H9 (cell line): ENCODE measurements at regions not wholly inside any gene's neighbourhood (a gene's known extent, or its start where the extent isn't known, plus 50 kb on each side); places are given as distances from the start of the nearest gene placed in this dataset.

Experiments used
- DNase-seq: peaks from one replicate; pipeline ENCODE4 v3.0.0-alpha.2; 2017
- H2AFZ ChIP-seq: one replicate; pipeline ENCODE4 v1.6.1; 2013; ENCODE audit warnings: mild to moderate bottlenecking, low read length, control low read depth, moderate library complexity
- H2AK5ac ChIP-seq: 2 replicates; pipeline ENCODE4 v1.6.1; 2013; ENCODE audit warnings: low read length, control low read depth, mixed read lengths; ENCODE audit not compliant: insufficient read length
- H2BK120ac ChIP-seq: one replicate; pipeline ENCODE4 v1.6.1; 2013; ENCODE audit warnings: low read depth, mild to moderate bottlenecking, low read length, control low read depth, inconsistent platforms; ENCODE audit not compliant: poor library complexity, severe bottlenecking
- H2BK12ac ChIP-seq: 2 replicates; pipeline ENCODE4 v1.6.1; 2013; ENCODE audit warnings: low read length, control low read depth, mixed read lengths, low read depth; ENCODE audit not compliant: insufficient read length
- H2BK15ac ChIP-seq: 2 replicates; pipeline ENCODE4 v1.6.1; 2013; ENCODE audit warnings: low read depth, low read length, control low read depth
- H2BK20ac ChIP-seq: one replicate; pipeline ENCODE4 v1.6.1; 2013; ENCODE audit warnings: low read depth, mild to moderate bottlenecking, low read length, control low read depth, inconsistent platforms; ENCODE audit not compliant: poor library complexity, severe bottlenecking
- H2BK5ac ChIP-seq: 2 replicates; pipeline ENCODE4 v1.6.1; 2013; ENCODE audit warnings: low read length, control low read depth, mixed read lengths; ENCODE audit not compliant: insufficient read length
- H3K14ac ChIP-seq: 2 replicates; pipeline ENCODE4 v1.6.1; 2013; ENCODE audit warnings: low read length, control low read depth; ENCODE audit not compliant: insufficient read depth
- H3K18ac ChIP-seq: 2 replicates; pipeline ENCODE4 v1.6.1; 2013; ENCODE audit warnings: low read depth, mild to moderate bottlenecking, mixed read lengths, low read length, control low read depth; ENCODE audit not compliant: insufficient read length
- H3K23ac ChIP-seq: 2 replicates; pipeline ENCODE4 v1.6.1; 2013; ENCODE audit warnings: low read length, control low read depth, mixed read lengths, low read depth; ENCODE audit not compliant: insufficient read length
- H3K23me2 ChIP-seq: 2 replicates; pipeline ENCODE4 v1.6.1; 2013; ENCODE audit warnings: low read depth, mild to moderate bottlenecking, mixed read lengths, low read length, control low read depth; ENCODE audit not compliant: insufficient read length, poor library complexity, severe bottlenecking
- H3K27ac ChIP-seq: 2 replicates; pipeline ENCODE4 v1.5.1; 2013; ENCODE audit warnings: low read length, control low read depth, mixed read lengths, low read depth; ENCODE audit not compliant: insufficient read length
- H3K27me3 ChIP-seq: 2 replicates; pipeline ENCODE4 v1.6.1; 2013; ENCODE audit warnings: low read length, control low read depth, inconsistent platforms; ENCODE audit not compliant: insufficient read depth
- H3K4ac ChIP-seq: 2 replicates; pipeline ENCODE4 v1.6.1; 2013; ENCODE audit warnings: low read depth, mild to moderate bottlenecking, control low read depth, inconsistent platforms, low read length, moderate library complexity
- H3K4me1 ChIP-seq: 2 replicates; pipeline ENCODE4 v1.6.1; 2013; ENCODE audit warnings: low read length, control low read depth, inconsistent platforms; ENCODE audit not compliant: insufficient read depth
- H3K4me2 ChIP-seq: 2 replicates; pipeline ENCODE4 v1.6.1; 2013; ENCODE audit warnings: low read length, control low read depth, mixed read lengths; ENCODE audit not compliant: insufficient read length, insufficient read depth
- H3K56ac ChIP-seq: 2 replicates; pipeline ENCODE4 v1.6.1; 2013; ENCODE audit warnings: low read depth, mild to moderate bottlenecking, mixed read lengths, low read length, control low read depth; ENCODE audit not compliant: insufficient read length
- H3K79me1 ChIP-seq: 2 replicates; pipeline ENCODE4 v1.6.1; 2013; ENCODE audit warnings: low read depth, mild to moderate bottlenecking, moderate library complexity, low read length, control low read depth, inconsistent platforms; ENCODE audit not compliant: insufficient read depth, poor library complexity, severe bottlenecking
- H3K79me2 ChIP-seq: 2 replicates; pipeline ENCODE4 v1.6.1; 2013; ENCODE audit warnings: low read length, control low read depth, inconsistent platforms; ENCODE audit not compliant: insufficient read depth
- H3K9ac ChIP-seq: 2 replicates; pipeline ENCODE4 v1.6.1; 2013; ENCODE audit warnings: low read length, control low read depth, mixed read lengths; ENCODE audit not compliant: insufficient read length; ENCODE audit errors: extremely low read depth
- H3K9me3 ChIP-seq: one replicate; pipeline ENCODE4 v1.6.1; 2013; ENCODE audit warnings: low read depth, low read length, inconsistent platforms; ENCODE audit not compliant: control insufficient read depth
- H3T11ph ChIP-seq: one replicate; pipeline ENCODE4 v1.6.1; 2013; ENCODE audit warnings: mild to moderate bottlenecking, low read length, control low read depth, inconsistent platforms
- H4K20me1 ChIP-seq: one replicate; pipeline ENCODE4 v1.6.1; 2013; ENCODE audit not compliant: control insufficient read depth, insufficient read length, insufficient read depth
- H4K5ac ChIP-seq: 2 replicates; pipeline ENCODE4 v1.6.1; 2013; ENCODE audit warnings: low read depth, mild to moderate bottlenecking, mixed read lengths, low read length, control low read depth; ENCODE audit not compliant: insufficient read length
- H4K8ac ChIP-seq: replicated peaks from 2 replicates; pipeline ENCODE4 v1.6.1; 2013; ENCODE audit warnings: low read length, control low read depth, mixed read lengths, low read depth; ENCODE audit not compliant: insufficient read length
- H4K91ac ChIP-seq: 2 replicates; pipeline ENCODE4 v1.6.1; 2013; ENCODE audit warnings: low read depth, mild to moderate bottlenecking, moderate library complexity, mixed read lengths, low read length, control low read depth; ENCODE audit not compliant: insufficient read length
- H3K27ac Mint-ChIP-seq, 3 experiments: 2 replicates in 2 of 3; 3 replicates in 1 of 3; pipeline ENCODE4 v1.8.0; 2020 to 2021; ENCODE audit warnings: mixed read lengths in 3 of 3, mild to moderate bottlenecking in 1 of 3, moderate library complexity in 1 of 3
- H3K27me3 Mint-ChIP-seq: 2 replicates; pipeline ENCODE4 v1.8.0; 2021; ENCODE audit warnings: low read depth, mild to moderate bottlenecking, moderate library complexity, mixed read lengths
- H3K36me3 Mint-ChIP-seq, 3 experiments: 2 replicates in 2 of 3; 3 replicates in 1 of 3; pipeline ENCODE4 v1.8.0; 2020 to 2021; ENCODE audit warnings: low read depth in 3 of 3, mixed read lengths in 3 of 3; ENCODE audit not compliant: insufficient read depth in 1 of 3
- H3K4me1 Mint-ChIP-seq, 2 experiments: 2 replicates each; pipeline ENCODE4 v1.8.0; 2020; ENCODE audit warnings: mixed read lengths in 2 of 2
- H3K4me3 Mint-ChIP-seq, 2 experiments: 2 replicates in 1 of 2; 3 replicates in 1 of 2; pipeline ENCODE4 v1.8.0; 2020 to 2021; ENCODE audit warnings: mild to moderate bottlenecking in 2 of 2, mixed read lengths in 2 of 2, moderate library complexity in 1 of 2
- H3K9me3 Mint-ChIP-seq, 2 experiments: 2 replicates in 1 of 2; 3 replicates in 1 of 2; pipeline ENCODE4 v1.8.0; 2020; ENCODE audit warnings: mild to moderate bottlenecking in 2 of 2, mixed read lengths in 2 of 2, moderate library complexity in 1 of 2
- WGBS: extraction: QIAGEN DNeasy Blood & Tissue Kit; methylation state at CpG from one replicate; pipeline ENCODE4 v1.1.7; 2013; ENCODE audit warnings: missing lambda C conversion rate, low lambda C conversion rate, mixed read lengths; ENCODE audit not compliant: insufficient read length; ENCODE audit errors: extremely low coverage; 5-methylcytosine and 5-hydroxymethylcytosine counted together
- TF ChIP-seq, protein P1 (sequence below): fragments of 200-600 bp; sonication (generic); conservative IDR thresholded peaks from 3 replicates; pipeline ENCODE4 v1.8.0; 2021; ENCODE audit warnings: antibody characterized with exemption, mild to moderate bottlenecking

GRCh38 chr4:68748181-68748991 lies 67.4 kb upstream of the UGT2B10 start:
- Mint-ChIP-seq H3K4me3 (no peak overlapping the region), H3K27ac (no peak overlapping the region), H3K36me3 (no peaks in the 10 kb centered on the region; a peak in 1 of 7 replicates), H3K27me3 (no peaks in the 10 kb centered on the region), H3K9me3 (no peaks in the 10 kb centered on the region), H3K4me1 (no peaks in the 10 kb centered on the region)
- no peak overlapping the region for H3K56ac ChIP-seq
- H2BK12ac ChIP-seq = no peak overlapping the region
- H2BK5ac ChIP-seq = no peak overlapping the region
- no peak overlapping the region for H4K5ac ChIP-seq
- no peak overlapping the region for H3K14ac ChIP-seq
- no peak overlapping the region for H3K9ac ChIP-seq
- H4K91ac ChIP-seq = no peak overlapping the region
- H3K79me2 ChIP-seq = no peaks in the 10 kb centered on the region
- no peak overlapping the region for H2BK120ac ChIP-seq
- no peak overlapping the region for H2AFZ ChIP-seq
- peak overlapping the region; percentile 23 for H3K23ac ChIP-seq
- no peak for DNase-seq
- H3K4me2 ChIP-seq = no peak overlapping the region
- H2AK5ac ChIP-seq = no peak overlapping the region
- H4K8ac ChIP-seq = no peak overlapping the region
- H3K18ac ChIP-seq = no peak overlapping the region
- WGBS = no CpG with 5 or more reads among the region's 8 CpGs
- no peaks in the 10 kb centered on the region for H3K4me1 ChIP-seq
- H3K23me2 ChIP-seq = no peaks in the 10 kb centered on the region
- H2BK15ac ChIP-seq = no peak overlapping the region
- H3K9me3 ChIP-seq = no peaks in the 10 kb centered on the region
- no peaks in the 10 kb centered on the region for H4K20me1 ChIP-seq
- H3K27me3 ChIP-seq = no peaks in the 10 kb centered on the region
- H3K79me1 ChIP-seq = no peaks in the 10 kb centered on the region
- no peak overlapping the region for H2BK20ac ChIP-seq
- H3K4ac ChIP-seq = no peak overlapping the region
- TF ChIP-seq, protein P1, sequence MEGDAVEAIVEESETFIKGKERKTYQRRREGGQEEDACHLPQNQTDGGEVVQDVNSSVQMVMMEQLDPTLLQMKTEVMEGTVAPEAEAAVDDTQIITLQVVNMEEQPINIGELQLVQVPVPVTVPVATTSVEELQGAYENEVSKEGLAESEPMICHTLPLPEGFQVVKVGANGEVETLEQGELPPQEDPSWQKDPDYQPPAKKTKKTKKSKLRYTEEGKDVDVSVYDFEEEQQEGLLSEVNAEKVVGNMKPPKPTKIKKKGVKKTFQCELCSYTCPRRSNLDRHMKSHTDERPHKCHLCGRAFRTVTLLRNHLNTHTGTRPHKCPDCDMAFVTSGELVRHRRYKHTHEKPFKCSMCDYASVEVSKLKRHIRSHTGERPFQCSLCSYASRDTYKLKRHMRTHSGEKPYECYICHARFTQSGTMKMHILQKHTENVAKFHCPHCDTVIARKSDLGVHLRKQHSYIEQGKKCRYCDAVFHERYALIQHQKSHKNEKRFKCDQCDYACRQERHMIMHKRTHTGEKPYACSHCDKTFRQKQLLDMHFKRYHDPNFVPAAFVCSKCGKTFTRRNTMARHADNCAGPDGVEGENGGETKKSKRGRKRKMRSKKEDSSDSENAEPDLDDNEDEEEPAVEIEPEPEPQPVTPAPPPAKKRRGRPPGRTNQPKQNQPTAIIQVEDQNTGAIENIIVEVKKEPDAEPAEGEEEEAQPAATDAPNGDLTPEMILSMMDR = no peak
- no peak overlapping the region for H3T11ph ChIP-seq
- H3K27ac ChIP-seq = no peak overlapping the region
